GM20000 (cell line): ENCODE measurements at regions not wholly inside any gene's neighbourhood (a gene's known extent, or its start where the extent isn't known, plus 50 kb on each side); places are given as distances from the start of the nearest gene placed in this dataset.

Source experiments
- DNase-seq: peaks from one replicate; pipeline ENCODE4 v3.0.0; 2012; ENCODE audit warnings: low spot score
- TF ChIP-seq, protein P1 (sequence below): IDR thresholded peaks from 2 replicates; pipeline ENCODE4 v1.5.1; 2012; ENCODE audit warnings: mild to moderate bottlenecking, control low read depth; ENCODE audit errors: extremely low read depth, missing control alignments

DNA sequence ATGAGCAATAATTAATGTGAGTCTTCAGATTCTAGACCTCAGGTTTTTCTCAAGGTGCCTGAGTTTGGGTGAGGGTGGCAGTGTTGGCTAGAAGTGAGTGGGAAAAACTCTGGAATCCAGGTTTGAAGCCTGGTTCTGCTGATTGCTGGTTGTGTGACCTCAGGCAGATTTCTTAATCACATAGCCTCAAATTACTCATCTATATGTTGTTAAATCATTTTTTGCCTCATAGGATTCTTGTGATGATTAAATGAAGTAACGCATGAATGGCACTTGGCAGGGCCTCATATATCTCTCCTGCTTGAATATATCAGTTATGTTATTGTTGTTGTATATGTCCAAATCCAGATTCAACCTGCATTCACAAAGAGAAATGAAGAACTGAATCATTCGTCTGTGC lies 60.5 kb downstream of the NR2F2 start:
- no peak for DNase-seq
- TF ChIP-seq, protein P1, sequence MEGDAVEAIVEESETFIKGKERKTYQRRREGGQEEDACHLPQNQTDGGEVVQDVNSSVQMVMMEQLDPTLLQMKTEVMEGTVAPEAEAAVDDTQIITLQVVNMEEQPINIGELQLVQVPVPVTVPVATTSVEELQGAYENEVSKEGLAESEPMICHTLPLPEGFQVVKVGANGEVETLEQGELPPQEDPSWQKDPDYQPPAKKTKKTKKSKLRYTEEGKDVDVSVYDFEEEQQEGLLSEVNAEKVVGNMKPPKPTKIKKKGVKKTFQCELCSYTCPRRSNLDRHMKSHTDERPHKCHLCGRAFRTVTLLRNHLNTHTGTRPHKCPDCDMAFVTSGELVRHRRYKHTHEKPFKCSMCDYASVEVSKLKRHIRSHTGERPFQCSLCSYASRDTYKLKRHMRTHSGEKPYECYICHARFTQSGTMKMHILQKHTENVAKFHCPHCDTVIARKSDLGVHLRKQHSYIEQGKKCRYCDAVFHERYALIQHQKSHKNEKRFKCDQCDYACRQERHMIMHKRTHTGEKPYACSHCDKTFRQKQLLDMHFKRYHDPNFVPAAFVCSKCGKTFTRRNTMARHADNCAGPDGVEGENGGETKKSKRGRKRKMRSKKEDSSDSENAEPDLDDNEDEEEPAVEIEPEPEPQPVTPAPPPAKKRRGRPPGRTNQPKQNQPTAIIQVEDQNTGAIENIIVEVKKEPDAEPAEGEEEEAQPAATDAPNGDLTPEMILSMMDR: no peak

DNA sequence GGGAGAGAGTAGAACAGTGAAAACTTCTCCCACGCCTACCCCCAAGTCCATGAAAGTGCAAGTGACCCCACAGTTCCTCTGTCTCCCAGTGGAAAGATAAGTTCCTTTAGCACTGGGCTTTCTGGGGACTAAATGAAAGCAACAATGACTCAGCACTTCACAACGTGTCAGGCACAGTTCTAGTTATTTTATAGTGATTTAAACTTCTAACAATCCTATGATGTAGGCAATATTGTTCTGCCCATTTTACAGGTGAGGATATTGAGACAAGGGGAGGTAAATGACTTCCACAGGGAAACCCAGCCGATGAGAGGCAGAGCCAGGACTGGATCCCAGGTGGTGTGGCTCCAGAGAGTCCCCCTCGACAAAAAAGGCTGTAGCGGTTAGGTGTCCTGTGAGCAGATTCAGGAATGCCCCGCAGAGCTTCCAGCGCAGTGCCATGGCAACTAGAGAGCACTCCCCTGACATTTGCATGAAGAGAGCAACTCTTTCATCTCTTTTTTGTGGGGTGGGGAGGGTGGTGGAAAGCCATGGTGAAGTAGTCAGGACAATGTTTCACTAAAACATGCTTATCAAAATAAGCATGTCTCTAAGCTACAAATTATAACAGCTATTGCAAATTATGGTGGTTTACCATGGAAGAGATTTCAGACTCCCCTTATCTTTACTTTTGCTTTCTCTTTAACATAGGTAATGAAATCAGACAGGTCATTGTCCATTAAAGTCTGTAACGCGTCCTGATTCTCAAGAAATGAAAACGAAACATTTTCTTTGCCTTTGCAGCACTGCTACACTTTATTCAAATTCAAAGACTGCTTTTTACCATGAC lies 62.1 kb downstream of the NR2F2 start:
- TF ChIP-seq, protein P1: no peak
- no peak for DNase-seq

DNA sequence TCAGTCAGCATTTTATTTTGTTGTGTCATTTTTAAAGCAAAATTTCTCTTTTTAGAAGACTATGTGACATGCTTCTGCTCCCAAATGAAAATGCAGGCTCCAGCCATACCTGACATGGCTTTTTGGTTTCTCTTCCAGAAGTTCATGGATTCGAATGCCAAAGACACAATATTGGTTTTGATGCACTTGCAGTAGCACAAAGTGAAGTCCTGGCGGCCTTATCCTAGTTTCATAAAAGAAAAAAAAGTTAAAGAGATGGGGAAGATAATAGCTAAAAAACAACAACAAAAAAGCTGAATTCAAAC lies 62.7 kb downstream of the NR2F2 start:
- TF ChIP-seq, protein P1: no peak

DNA sequence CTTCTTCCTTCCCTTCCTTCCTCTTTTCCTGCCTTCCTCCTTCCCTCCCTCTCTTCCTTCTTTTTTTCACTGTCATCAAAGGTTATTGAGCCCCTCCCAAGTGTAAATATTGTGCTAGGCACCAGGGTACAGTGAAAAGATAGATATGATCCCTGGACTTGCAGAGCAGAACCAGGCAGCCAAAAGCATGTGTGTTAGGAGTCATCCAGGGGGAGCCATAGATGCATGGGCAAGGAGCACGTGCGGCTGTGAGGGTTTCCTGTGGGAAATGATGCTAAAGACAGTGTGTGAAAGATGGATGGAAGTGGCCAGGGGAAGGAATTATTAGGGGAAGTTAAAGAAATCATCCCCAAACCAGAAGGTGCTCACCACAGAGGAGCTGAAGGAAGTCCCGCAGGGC lies 65.2 kb downstream of the NR2F2 start:
- TF ChIP-seq, protein P1: no peak
- DNase-seq: no peak

More for the DNA sequence above, 62.7 kb downstream of the NR2F2 start:
- DNase-seq: no peak

DNA sequence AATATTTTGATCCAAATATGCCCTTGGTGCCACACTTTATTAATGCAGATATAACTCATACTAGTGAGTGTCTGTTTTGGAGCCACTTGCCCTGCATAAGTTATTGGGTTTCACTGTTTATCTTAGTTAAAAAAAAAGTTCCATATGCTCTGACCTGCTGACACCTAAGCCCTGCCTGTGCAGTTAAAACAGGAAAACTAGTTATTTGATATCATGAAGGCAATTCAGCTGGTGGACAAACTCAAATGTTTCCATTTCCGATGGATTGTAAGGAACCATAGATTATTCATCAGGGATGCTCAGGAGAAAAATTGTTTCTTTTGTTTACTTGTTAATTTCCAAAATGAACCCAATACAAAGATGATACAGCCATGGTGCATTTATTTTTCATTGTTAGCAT lies 68.3 kb downstream of the NR2F2 start:
- TF ChIP-seq, protein P1: no peak
- DNase-seq: no peak

DNA sequence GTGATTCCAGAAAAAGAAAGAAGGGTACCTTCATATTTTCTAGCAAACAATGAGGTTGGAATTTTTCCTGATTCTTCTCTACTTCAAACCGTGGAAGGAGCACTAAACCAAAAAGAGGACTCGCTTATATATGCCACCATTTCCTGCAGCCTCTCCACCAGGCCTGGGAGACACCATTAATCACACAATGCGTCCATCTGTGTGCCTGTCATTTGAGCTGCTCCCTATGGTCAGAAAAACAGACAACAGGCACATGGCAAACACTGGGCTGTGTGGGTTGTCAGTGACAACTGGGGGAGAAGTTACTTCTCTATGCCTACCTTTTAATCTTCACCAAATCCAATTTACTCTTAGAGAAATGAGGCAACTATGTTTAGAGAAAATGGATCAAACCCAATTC lies 71.9 kb downstream of the NR2F2 start:
- no peak for DNase-seq
- TF ChIP-seq, protein P1: no peak

DNA sequence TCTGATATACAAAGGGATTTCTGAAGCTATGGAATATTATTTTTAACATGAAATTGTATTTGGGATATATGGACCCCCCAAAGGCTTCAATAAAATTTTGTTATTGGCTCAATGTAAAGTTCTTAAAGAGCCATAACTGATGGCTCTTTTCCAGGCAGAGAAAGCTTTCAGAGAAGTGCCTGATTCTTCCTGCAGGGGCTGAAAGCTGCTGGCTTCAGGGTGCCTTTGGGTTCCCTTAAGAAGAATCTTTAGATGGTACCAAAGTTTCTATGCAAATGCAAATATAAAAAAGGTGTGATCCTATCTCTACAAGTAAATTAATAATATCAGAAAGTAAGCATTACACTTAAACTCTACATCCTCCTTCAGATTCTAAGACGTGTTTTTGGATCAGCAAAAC lies 72.6 kb downstream of the NR2F2 start:
- TF ChIP-seq, protein P1: no peak
- DNase-seq: no peak
